ENCODE measurements at regions not wholly inside any gene's neighbourhood (a gene's known extent, or its start where the extent isn't known, plus 50 kb on each side); places are given as distances from the start of the nearest gene placed in this dataset.
A peak's percentile ranks its signal among the peaks of the same experiment; 100 is the strongest.
"Not testable (repeated sequence)": the region's sequence is repeated elsewhere in the genome, so short reads cannot be mapped to it uniquely, and the experiment has no call there.

- Histone ChIP-seq H3K4me3 (ENCODE audit: low read depth, low read length) (no peak overlapping the region), H3K36me3 (ENCODE audit: control insufficient read depth, insufficient read depth, low read length) (no peaks in the 10 kb centered on the region), H3K27me3 (ENCODE audit: control insufficient read depth, insufficient read depth, low read length) (no peaks in the 10 kb centered on the region)
- TF ChIP-seq, protein P1, sequence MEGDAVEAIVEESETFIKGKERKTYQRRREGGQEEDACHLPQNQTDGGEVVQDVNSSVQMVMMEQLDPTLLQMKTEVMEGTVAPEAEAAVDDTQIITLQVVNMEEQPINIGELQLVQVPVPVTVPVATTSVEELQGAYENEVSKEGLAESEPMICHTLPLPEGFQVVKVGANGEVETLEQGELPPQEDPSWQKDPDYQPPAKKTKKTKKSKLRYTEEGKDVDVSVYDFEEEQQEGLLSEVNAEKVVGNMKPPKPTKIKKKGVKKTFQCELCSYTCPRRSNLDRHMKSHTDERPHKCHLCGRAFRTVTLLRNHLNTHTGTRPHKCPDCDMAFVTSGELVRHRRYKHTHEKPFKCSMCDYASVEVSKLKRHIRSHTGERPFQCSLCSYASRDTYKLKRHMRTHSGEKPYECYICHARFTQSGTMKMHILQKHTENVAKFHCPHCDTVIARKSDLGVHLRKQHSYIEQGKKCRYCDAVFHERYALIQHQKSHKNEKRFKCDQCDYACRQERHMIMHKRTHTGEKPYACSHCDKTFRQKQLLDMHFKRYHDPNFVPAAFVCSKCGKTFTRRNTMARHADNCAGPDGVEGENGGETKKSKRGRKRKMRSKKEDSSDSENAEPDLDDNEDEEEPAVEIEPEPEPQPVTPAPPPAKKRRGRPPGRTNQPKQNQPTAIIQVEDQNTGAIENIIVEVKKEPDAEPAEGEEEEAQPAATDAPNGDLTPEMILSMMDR (IDR thresholded peaks at IDR 0.05; ENCODE audit: insufficient read depth, low read length, poor library complexity, severe bottlenecking) = no peak
- peak; percentile 45 for DNase-seq (ENCODE audit: low read depth)
Observed at GRCh38 chr3:87436781-87437543, 160.6 kb upstream of the POU1F1 start.

- Histone ChIP-seq H3K36me3 (ENCODE audit: control insufficient read depth, insufficient read depth, low read length) (no peaks in the 10 kb centered on the region), H3K4me3 (ENCODE audit: low read depth, low read length) (no peak overlapping the region), H3K27me3 (ENCODE audit: control insufficient read depth, insufficient read depth, low read length) (no peaks in the 10 kb centered on the region)
- TF ChIP-seq, protein P1 (IDR thresholded peaks at IDR 0.05; ENCODE audit: insufficient read depth, low read length, poor library complexity, severe bottlenecking) = no peak
- no peak for DNase-seq (ENCODE audit: low read depth)
Observed at GRCh38 chr3:87435926-87436620, 159.7 kb upstream of the POU1F1 start.

DNA sequence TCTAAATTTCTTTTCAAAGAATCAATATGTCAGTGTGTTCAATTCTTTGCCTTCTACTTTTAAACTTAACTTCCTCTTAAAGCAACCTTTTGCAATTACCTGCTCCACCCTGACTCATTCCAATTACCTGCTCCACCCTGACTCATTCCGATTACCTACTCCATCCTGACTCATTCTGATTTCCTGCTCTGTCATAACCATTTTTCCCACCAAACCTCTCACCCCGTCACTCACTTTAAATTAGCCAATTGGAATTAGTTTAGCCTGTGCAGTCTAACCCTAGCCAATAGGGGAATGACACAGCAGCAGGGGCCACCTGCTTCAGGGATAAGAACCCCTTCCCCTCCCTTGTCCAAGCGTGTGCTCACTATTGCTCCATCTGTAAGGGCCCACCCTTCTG is 157.1 kb upstream of the POU1F1 start:
- not testable (repeated sequence) for H3K4me3 ChIP-seq (ENCODE audit: low read depth, low read length); DNase-seq (ENCODE audit: low read depth); H3K27me3 ChIP-seq (ENCODE audit: control insufficient read depth, insufficient read depth, low read length); H3K36me3 ChIP-seq (ENCODE audit: control insufficient read depth, insufficient read depth, low read length)

DNA sequence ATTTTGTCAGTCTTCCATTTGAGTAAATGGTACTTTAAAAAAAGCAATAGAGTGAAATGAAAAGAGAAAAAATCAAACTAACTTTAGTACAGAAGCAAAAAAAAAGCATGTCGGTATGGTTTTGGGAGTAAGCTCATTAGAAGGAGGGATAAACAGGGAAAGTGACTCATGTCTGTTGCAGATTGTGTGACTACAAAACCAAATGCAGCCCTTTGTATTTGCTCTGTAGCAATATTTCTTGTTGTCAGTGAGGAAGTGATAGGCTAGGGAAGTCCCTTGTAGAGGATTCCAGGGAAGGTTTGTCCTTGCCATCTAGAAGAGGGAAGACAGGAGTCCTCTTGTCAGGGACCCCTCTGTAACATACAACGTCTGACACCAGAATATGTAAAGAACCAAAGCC is 150.5 kb upstream of the POU1F1 start:
- no peak overlapping the region for H3K4me3 ChIP-seq (ENCODE audit: low read depth, low read length)
- H3K27me3 ChIP-seq (ENCODE audit: control insufficient read depth, insufficient read depth, low read length) = no peaks in the 10 kb centered on the region
- TF ChIP-seq, protein P1 (IDR thresholded peaks at IDR 0.05; ENCODE audit: insufficient read depth, low read length, poor library complexity, severe bottlenecking) = no peak
- no peaks in the 10 kb centered on the region for H3K36me3 ChIP-seq (ENCODE audit: control insufficient read depth, insufficient read depth, low read length)
- DNase-seq (ENCODE audit: low read depth) = no peak

GRCh38 chr3:87425056-87425455 is 148.7 kb upstream of the POU1F1 start:
- Histone ChIP-seq H3K36me3 (ENCODE audit: control insufficient read depth, insufficient read depth, low read length) (no peaks in the 10 kb centered on the region), H3K27me3 (ENCODE audit: control insufficient read depth, insufficient read depth, low read length) (no peaks in the 10 kb centered on the region), H3K4me3 (ENCODE audit: low read depth, low read length) (no peak overlapping the region)
- TF ChIP-seq, protein P1 (IDR thresholded peaks at IDR 0.05; ENCODE audit: insufficient read depth, low read length, poor library complexity, severe bottlenecking) = no peak
- no peak for DNase-seq (ENCODE audit: low read depth)

- H3K4me3 ChIP-seq (ENCODE audit: low read depth, low read length) = no peak overlapping the region
- TF ChIP-seq, protein P1 (IDR thresholded peaks at IDR 0.05; ENCODE audit: insufficient read depth, low read length, poor library complexity, severe bottlenecking) = no peak
- H3K36me3 ChIP-seq (ENCODE audit: control insufficient read depth, insufficient read depth, low read length) = no peaks in the 10 kb centered on the region
- no peaks in the 10 kb centered on the region for H3K27me3 ChIP-seq (ENCODE audit: control insufficient read depth, insufficient read depth, low read length)
- DNase-seq (ENCODE audit: low read depth) = no peak
Observed at GRCh38 chr3:87423336-87423735, 147.0 kb upstream of the POU1F1 start.

Data from kidney epithelial cell (primary cell).